ENCODE measurements at regions not wholly inside any gene's neighbourhood (a gene's known extent, or its start where the extent isn't known, plus 50 kb on each side); places are given as distances from the start of the nearest gene placed in this dataset.

GRCh38 chr6:23389386-23389785 is 736.6 kb upstream of the NRSN1 start:
- no TSS peak for BruUV-seq (replicated peaks)
- Histone ChIP-seq H3K9me3 (ENCODE audit: insufficient read depth, low read depth) (no peaks in the 10 kb centered on the region), H3K27me3 (ENCODE audit: insufficient read depth, low read depth) (no peaks in the 10 kb centered on the region), H3K9me2 (ENCODE audit: insufficient read depth) (no peaks in the 10 kb centered on the region; the same call in 1 of the 2 replicates), H3K79me2 (ENCODE audit: low read depth) (no peaks in the 10 kb centered on the region), H3K36me3 (ENCODE audit: low read depth) (no peaks in the 10 kb centered on the region), H3K27ac (no peak overlapping the region), H3K4me2 (no peak overlapping the region), H2AFZ (no peak overlapping the region), H3K4me1 (replicated peaks; ENCODE audit: insufficient read depth) (no peaks in the 10 kb centered on the region), H4K20me1 (ENCODE audit: insufficient read depth) (no peaks in the 10 kb centered on the region), H3F3A (ENCODE audit: insufficient read depth, low read depth) (no peaks in the 10 kb centered on the region), H3K4me3 (no peak overlapping the region)
- TF ChIP-seq CTCF (conservative IDR thresholded peaks at IDR 0.05) (no peak), EZH2 (IDR thresholded peaks at IDR 0.05; ENCODE audit: low read depth) (no peak)
- intact Hi-C loops (cut with micrococcal nuclease; ENCODE audit: unreplicated experiment), result no loop called here
- CTCF ChIA-PET, result no interaction called here
- POLR2A ChIA-PET (ENCODE audit: unreplicated experiment), result no interaction called here
- DNase-seq, result no peak

- no peaks in the 10 kb centered on the region for H3F3A ChIP-seq (ENCODE audit: insufficient read depth, low read depth)
- H4K20me1 ChIP-seq (ENCODE audit: insufficient read depth), result no peaks in the 10 kb centered on the region
- intact Hi-C loops (cut with micrococcal nuclease; ENCODE audit: unreplicated experiment), result no loop called here
- no peaks in the 10 kb centered on the region for H3K79me2 ChIP-seq (ENCODE audit: low read depth)
- no peaks in the 10 kb centered on the region for H3K27me3 ChIP-seq (ENCODE audit: insufficient read depth, low read depth)
- H3K4me1 ChIP-seq (replicated peaks; ENCODE audit: insufficient read depth), result no peaks in the 10 kb centered on the region
- H3K9me3 ChIP-seq (ENCODE audit: insufficient read depth, low read depth), result no peaks in the 10 kb centered on the region
- TF ChIP-seq CTCF (conservative IDR thresholded peaks at IDR 0.05), result no peak
- TF ChIP-seq EZH2 (IDR thresholded peaks at IDR 0.05; ENCODE audit: low read depth), result no peak
- ChIA-PET POLR2A (ENCODE audit: unreplicated experiment) (no interaction called here), CTCF (no interaction called here)
- no peak overlapping the region for H3K27ac ChIP-seq
- DNase-seq, result no peak
- no TSS peak for BruUV-seq (replicated peaks)
- H3K4me3 ChIP-seq, result no peak overlapping the region
- no peaks in the 10 kb centered on the region for H3K36me3 ChIP-seq (ENCODE audit: low read depth)
- H3K9me2 ChIP-seq (ENCODE audit: insufficient read depth), result no peaks in the 10 kb centered on the region; the same call in 1 of the 2 replicates
- H3K4me2 ChIP-seq, result no peak overlapping the region
- no peak overlapping the region for H2AFZ ChIP-seq
Observed at GRCh38 chr6:23390221-23390620, 735.8 kb upstream of the NRSN1 start.

- TF ChIP-seq EZH2 (IDR thresholded peaks at IDR 0.05; ENCODE audit: low read depth) (no peak), CTCF (conservative IDR thresholded peaks at IDR 0.05) (no peak)
- no TSS peak for BruUV-seq (replicated peaks)
- POLR2A ChIA-PET (ENCODE audit: unreplicated experiment), result no interaction called here
Observed at GRCh38 chr6:23394681-23395080, 731.3 kb upstream of the NRSN1 start.

More at GRCh38 chr6:23394681-23395080, 731.3 kb upstream of the NRSN1 start:
- Histone ChIP-seq H3K4me2 (no peak overlapping the region), H4K20me1 (ENCODE audit: insufficient read depth) (no peaks in the 10 kb centered on the region), H3K27me3 (ENCODE audit: insufficient read depth, low read depth) (no peaks in the 10 kb centered on the region), H3K9me2 (ENCODE audit: insufficient read depth) (no peaks in the 10 kb centered on the region; the same call in 1 of the 2 replicates), H3F3A (ENCODE audit: insufficient read depth, low read depth) (no peaks in the 10 kb centered on the region), H3K36me3 (ENCODE audit: low read depth) (no peaks in the 10 kb centered on the region), H3K4me1 (replicated peaks; ENCODE audit: insufficient read depth) (no peaks in the 10 kb centered on the region), H3K4me3 (no peak overlapping the region), H3K9me3 (ENCODE audit: insufficient read depth, low read depth) (no peaks in the 10 kb centered on the region), H3K79me2 (ENCODE audit: low read depth) (no peaks in the 10 kb centered on the region), H3K27ac (no peak overlapping the region), H2AFZ (no peak overlapping the region)
- DNase-seq, result no peak
- CTCF ChIA-PET, result no interaction called here
- intact Hi-C loops (cut with micrococcal nuclease; ENCODE audit: unreplicated experiment), result no loop called here
